GM18519 (cell line): ENCODE measurements at regions not wholly inside any gene's neighbourhood (a gene's known extent, or its start where the extent isn't known, plus 50 kb on each side); places are given as distances from the start of the nearest gene placed in this dataset.

Experiments used
- ATAC-seq: cut with Tn5 transposase; IDR thresholded peaks from one replicate; pipeline ENCODE4 v1.9.1; 2021; ENCODE audit warnings: mild to moderate bottlenecking, moderate library complexity; ENCODE audit not compliant: unreplicated experiment, low FRiP score

GRCh38 chr5:68475476-68475983 lies 260.0 kb downstream of the PIK3R1 start:
- no peak for ATAC-seq

- ATAC-seq: no peak
Measured at GRCh38 chr5:68476854-68477253, 261.3 kb downstream of the PIK3R1 start.

GRCh38 chr5:68478301-68479095 lies 262.9 kb downstream of the PIK3R1 start:
- no peak for ATAC-seq

- no peak for ATAC-seq
Measured at GRCh38 chr5:68479524-68479923, 264.0 kb downstream of the PIK3R1 start.

GRCh38 chr5:68480335-68480940 lies 264.9 kb downstream of the PIK3R1 start:
- ATAC-seq: no peak

- no peak for ATAC-seq
Measured at GRCh38 chr5:68482199-68482598, 266.6 kb downstream of the PIK3R1 start.

GRCh38 chr5:68484307-68485068 lies 268.9 kb downstream of the PIK3R1 start:
- no peak for ATAC-seq

- no peak for ATAC-seq
Measured at GRCh38 chr5:68489556-68489955, 274.0 kb downstream of the PIK3R1 start.

- ATAC-seq: no peak
Measured at GRCh38 chr5:68490406-68490805, 274.9 kb downstream of the PIK3R1 start.

- ATAC-seq: no peak
Measured at GRCh38 chr5:68494771-68495170, 279.2 kb downstream of the PIK3R1 start.

- no peak for ATAC-seq
Measured at GRCh38 chr5:68499987-68500386, 284.4 kb downstream of the PIK3R1 start.

GRCh38 chr5:68500813-68501212 lies 285.3 kb downstream of the PIK3R1 start:
- ATAC-seq: no peak

- no peak for ATAC-seq
Measured at GRCh38 chr5:68502531-68502930, 287.0 kb downstream of the PIK3R1 start.

GRCh38 chr5:68504306-68504705 lies 288.8 kb downstream of the PIK3R1 start:
- no peak for ATAC-seq

- ATAC-seq: no peak
Measured at GRCh38 chr5:68505917-68506860, 290.6 kb downstream of the PIK3R1 start.

GRCh38 chr5:68515514-68515913 lies 300.0 kb downstream of the PIK3R1 start:
- ATAC-seq: no peak

- no peak for ATAC-seq
Measured at GRCh38 chr5:68518286-68518685, 302.7 kb downstream of the PIK3R1 start.

- ATAC-seq: no peak
Measured at GRCh38 chr5:68519143-68519542, 303.6 kb downstream of the PIK3R1 start.

GRCh38 chr5:68521776-68522175 lies 306.2 kb downstream of the PIK3R1 start:
- no peak for ATAC-seq

- no peak for ATAC-seq
Measured at GRCh38 chr5:68522863-68523262, 307.3 kb downstream of the PIK3R1 start.
